ENCODE measurements at regions not wholly inside any gene's neighbourhood (a gene's known extent, or its start where the extent isn't known, plus 50 kb on each side); places are given as distances from the start of the nearest gene placed in this dataset.

DNA sequence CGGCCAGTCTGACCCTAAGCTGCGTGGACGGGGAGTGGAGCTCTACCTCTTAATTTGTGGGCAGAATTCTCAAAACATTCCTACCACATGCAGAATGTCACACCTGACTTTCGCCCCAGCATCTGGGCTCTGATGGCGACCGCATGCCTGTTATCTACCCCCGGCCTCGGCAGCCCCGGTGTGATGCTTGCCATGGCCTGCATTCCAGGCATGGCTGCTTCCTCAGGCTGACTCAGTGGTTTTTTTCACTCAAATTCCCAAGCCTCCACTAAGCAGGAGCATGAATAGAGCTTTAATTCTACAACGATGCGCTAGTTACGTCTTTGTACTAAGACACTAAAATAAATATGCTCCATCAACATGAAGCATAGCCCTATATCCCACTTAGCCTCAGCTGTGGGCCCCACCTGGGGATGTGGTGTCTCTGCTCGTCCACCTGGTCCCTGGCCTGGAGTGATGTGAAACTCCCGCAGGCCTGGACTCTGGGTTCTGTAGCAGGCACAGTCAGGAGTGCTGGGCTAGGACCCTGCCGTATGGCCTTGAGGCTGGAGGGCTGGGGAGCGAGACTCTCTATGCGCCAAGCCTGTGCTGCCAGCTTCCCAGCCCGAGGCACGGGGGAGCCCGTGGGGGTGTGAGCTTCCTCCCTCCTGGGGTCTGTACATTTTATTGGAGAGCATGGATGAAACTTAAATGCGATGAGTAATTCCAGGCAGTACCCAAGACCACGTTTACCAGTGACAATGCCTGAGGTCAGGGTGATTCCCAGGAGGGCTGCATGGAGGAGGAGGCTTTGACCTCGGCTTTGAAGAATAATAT is 153.2 kb downstream of the CTTN start:
- TF ChIP-seq, protein P1, sequence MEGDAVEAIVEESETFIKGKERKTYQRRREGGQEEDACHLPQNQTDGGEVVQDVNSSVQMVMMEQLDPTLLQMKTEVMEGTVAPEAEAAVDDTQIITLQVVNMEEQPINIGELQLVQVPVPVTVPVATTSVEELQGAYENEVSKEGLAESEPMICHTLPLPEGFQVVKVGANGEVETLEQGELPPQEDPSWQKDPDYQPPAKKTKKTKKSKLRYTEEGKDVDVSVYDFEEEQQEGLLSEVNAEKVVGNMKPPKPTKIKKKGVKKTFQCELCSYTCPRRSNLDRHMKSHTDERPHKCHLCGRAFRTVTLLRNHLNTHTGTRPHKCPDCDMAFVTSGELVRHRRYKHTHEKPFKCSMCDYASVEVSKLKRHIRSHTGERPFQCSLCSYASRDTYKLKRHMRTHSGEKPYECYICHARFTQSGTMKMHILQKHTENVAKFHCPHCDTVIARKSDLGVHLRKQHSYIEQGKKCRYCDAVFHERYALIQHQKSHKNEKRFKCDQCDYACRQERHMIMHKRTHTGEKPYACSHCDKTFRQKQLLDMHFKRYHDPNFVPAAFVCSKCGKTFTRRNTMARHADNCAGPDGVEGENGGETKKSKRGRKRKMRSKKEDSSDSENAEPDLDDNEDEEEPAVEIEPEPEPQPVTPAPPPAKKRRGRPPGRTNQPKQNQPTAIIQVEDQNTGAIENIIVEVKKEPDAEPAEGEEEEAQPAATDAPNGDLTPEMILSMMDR (CRISPR knock-in tag; IDR thresholded peaks at IDR 0.05), result no peak
- TF ChIP-seq, protein P2, sequence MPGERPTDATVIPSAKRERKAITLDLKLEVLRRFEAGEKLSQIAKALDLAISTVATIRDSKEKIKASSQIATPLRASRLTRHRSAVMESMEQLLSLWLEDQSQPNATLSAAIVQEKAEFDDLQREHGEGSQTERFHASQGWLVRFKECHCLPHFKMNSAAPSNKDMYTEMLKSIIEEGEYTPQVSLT (CRISPR knock-in tag; IDR thresholded peaks at IDR 0.05; ENCODE audit: borderline replicate concordance, low read depth), result no peak
- TF ChIP-seq STAG1 (CRISPR knock-in tag; IDR thresholded peaks at IDR 0.05) (no peak), ZNF354B (CRISPR knock-in tag; IDR thresholded peaks at IDR 0.05) (no peak), ZSCAN20 (CRISPR knock-in tag; IDR thresholded peaks at IDR 0.05; ENCODE audit: borderline replicate concordance) (no peak), CREB1 (IDR thresholded peaks at IDR 0.05) (no peak), CREB1 (CRISPR knock-in tag; IDR thresholded peaks at IDR 0.05) (no peak), DNMT1 (CRISPR knock-in tag; IDR thresholded peaks at IDR 0.05) (no peak), ZNF441 (CRISPR knock-in tag; IDR thresholded peaks at IDR 0.05; ENCODE audit: borderline replicate concordance) (no peak), JUND (CRISPR knock-in tag; IDR thresholded peaks at IDR 0.05) (no peak), TARDBP (CRISPR knock-in tag; IDR thresholded peaks at IDR 0.05) (no peak), SRSF1 (optimal IDR thresholded peaks at IDR 0.05; ENCODE audit: low read depth, low read length) (no peak), ZFP36 (IDR thresholded peaks at IDR 0.05; ENCODE audit: borderline replicate concordance, low read depth, low read length, partially characterized antibody) (peak; percentile 59)
- TF ChIP-seq, protein P3, sequence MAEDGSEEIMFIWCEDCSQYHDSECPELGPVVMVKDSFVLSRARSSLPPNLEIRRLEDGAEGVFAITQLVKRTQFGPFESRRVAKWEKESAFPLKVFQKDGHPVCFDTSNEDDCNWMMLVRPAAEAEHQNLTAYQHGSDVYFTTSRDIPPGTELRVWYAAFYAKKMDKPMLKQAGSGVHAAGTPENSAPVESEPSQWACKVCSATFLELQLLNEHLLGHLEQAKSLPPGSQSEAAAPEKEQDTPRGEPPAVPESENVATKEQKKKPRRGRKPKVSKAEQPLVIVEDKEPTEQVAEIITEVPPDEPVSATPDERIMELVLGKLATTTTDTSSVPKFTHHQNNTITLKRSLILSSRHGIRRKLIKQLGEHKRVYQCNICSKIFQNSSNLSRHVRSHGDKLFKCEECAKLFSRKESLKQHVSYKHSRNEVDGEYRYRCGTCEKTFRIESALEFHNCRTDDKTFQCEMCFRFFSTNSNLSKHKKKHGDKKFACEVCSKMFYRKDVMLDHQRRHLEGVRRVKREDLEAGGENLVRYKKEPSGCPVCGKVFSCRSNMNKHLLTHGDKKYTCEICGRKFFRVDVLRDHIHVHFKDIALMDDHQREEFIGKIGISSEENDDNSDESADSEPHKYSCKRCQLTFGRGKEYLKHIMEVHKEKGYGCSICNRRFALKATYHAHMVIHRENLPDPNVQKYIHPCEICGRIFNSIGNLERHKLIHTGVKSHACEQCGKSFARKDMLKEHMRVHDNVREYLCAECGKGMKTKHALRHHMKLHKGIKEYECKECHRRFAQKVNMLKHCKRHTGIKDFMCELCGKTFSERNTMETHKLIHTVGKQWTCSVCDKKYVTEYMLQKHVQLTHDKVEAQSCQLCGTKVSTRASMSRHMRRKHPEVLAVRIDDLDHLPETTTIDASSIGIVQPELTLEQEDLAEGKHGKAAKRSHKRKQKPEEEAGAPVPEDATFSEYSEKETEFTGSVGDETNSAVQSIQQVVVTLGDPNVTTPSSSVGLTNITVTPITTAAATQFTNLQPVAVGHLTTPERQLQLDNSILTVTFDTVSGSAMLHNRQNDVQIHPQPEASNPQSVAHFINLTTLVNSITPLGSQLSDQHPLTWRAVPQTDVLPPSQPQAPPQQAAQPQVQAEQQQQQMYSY (CRISPR knock-in tag; IDR thresholded peaks at IDR 0.05), result no peak
